H9 (cell line): ENCODE measurements at regions not wholly inside any gene's neighbourhood (a gene's known extent, or its start where the extent isn't known, plus 50 kb on each side); places are given as distances from the start of the nearest gene placed in this dataset.

ENCODE experiments used
- DNase-seq: peaks from one replicate; pipeline ENCODE4 v3.0.0-alpha.2; 2017
- H2AFZ ChIP-seq: one replicate; pipeline ENCODE4 v1.6.1; 2013; ENCODE audit warnings: mild to moderate bottlenecking, low read length, control low read depth, moderate library complexity
- H2AK5ac ChIP-seq: 2 replicates; pipeline ENCODE4 v1.6.1; 2013; ENCODE audit warnings: low read length, control low read depth, mixed read lengths; ENCODE audit not compliant: insufficient read length
- H2BK120ac ChIP-seq: one replicate; pipeline ENCODE4 v1.6.1; 2013; ENCODE audit warnings: low read depth, mild to moderate bottlenecking, low read length, control low read depth, inconsistent platforms; ENCODE audit not compliant: poor library complexity, severe bottlenecking
- H2BK12ac ChIP-seq: 2 replicates; pipeline ENCODE4 v1.6.1; 2013; ENCODE audit warnings: low read length, control low read depth, mixed read lengths, low read depth; ENCODE audit not compliant: insufficient read length
- H2BK15ac ChIP-seq: 2 replicates; pipeline ENCODE4 v1.6.1; 2013; ENCODE audit warnings: low read depth, low read length, control low read depth
- H2BK20ac ChIP-seq: one replicate; pipeline ENCODE4 v1.6.1; 2013; ENCODE audit warnings: low read depth, mild to moderate bottlenecking, low read length, control low read depth, inconsistent platforms; ENCODE audit not compliant: poor library complexity, severe bottlenecking
- H2BK5ac ChIP-seq: 2 replicates; pipeline ENCODE4 v1.6.1; 2013; ENCODE audit warnings: low read length, control low read depth, mixed read lengths; ENCODE audit not compliant: insufficient read length
- H3K14ac ChIP-seq: 2 replicates; pipeline ENCODE4 v1.6.1; 2013; ENCODE audit warnings: low read length, control low read depth; ENCODE audit not compliant: insufficient read depth
- H3K18ac ChIP-seq: 2 replicates; pipeline ENCODE4 v1.6.1; 2013; ENCODE audit warnings: low read depth, mild to moderate bottlenecking, mixed read lengths, low read length, control low read depth; ENCODE audit not compliant: insufficient read length
- H3K23ac ChIP-seq: 2 replicates; pipeline ENCODE4 v1.6.1; 2013; ENCODE audit warnings: low read length, control low read depth, mixed read lengths, low read depth; ENCODE audit not compliant: insufficient read length
- H3K23me2 ChIP-seq: 2 replicates; pipeline ENCODE4 v1.6.1; 2013; ENCODE audit warnings: low read depth, mild to moderate bottlenecking, mixed read lengths, low read length, control low read depth; ENCODE audit not compliant: insufficient read length, poor library complexity, severe bottlenecking
- H3K27ac ChIP-seq: 2 replicates; pipeline ENCODE4 v1.5.1; 2013; ENCODE audit warnings: low read length, control low read depth, mixed read lengths, low read depth; ENCODE audit not compliant: insufficient read length
- H3K27me3 ChIP-seq: 2 replicates; pipeline ENCODE4 v1.6.1; 2013; ENCODE audit warnings: low read length, control low read depth, inconsistent platforms; ENCODE audit not compliant: insufficient read depth
- H3K4ac ChIP-seq: 2 replicates; pipeline ENCODE4 v1.6.1; 2013; ENCODE audit warnings: low read depth, mild to moderate bottlenecking, control low read depth, inconsistent platforms, low read length, moderate library complexity
- H3K4me1 ChIP-seq: 2 replicates; pipeline ENCODE4 v1.6.1; 2013; ENCODE audit warnings: low read length, control low read depth, inconsistent platforms; ENCODE audit not compliant: insufficient read depth
- H3K4me2 ChIP-seq: 2 replicates; pipeline ENCODE4 v1.6.1; 2013; ENCODE audit warnings: low read length, control low read depth, mixed read lengths; ENCODE audit not compliant: insufficient read length, insufficient read depth
- H3K56ac ChIP-seq: 2 replicates; pipeline ENCODE4 v1.6.1; 2013; ENCODE audit warnings: low read depth, mild to moderate bottlenecking, mixed read lengths, low read length, control low read depth; ENCODE audit not compliant: insufficient read length
- H3K79me1 ChIP-seq: 2 replicates; pipeline ENCODE4 v1.6.1; 2013; ENCODE audit warnings: low read depth, mild to moderate bottlenecking, moderate library complexity, low read length, control low read depth, inconsistent platforms; ENCODE audit not compliant: insufficient read depth, poor library complexity, severe bottlenecking
- H3K79me2 ChIP-seq: 2 replicates; pipeline ENCODE4 v1.6.1; 2013; ENCODE audit warnings: low read length, control low read depth, inconsistent platforms; ENCODE audit not compliant: insufficient read depth
- H3K9ac ChIP-seq: 2 replicates; pipeline ENCODE4 v1.6.1; 2013; ENCODE audit warnings: low read length, control low read depth, mixed read lengths; ENCODE audit not compliant: insufficient read length; ENCODE audit errors: extremely low read depth
- H3K9me3 ChIP-seq: one replicate; pipeline ENCODE4 v1.6.1; 2013; ENCODE audit warnings: low read depth, low read length, inconsistent platforms; ENCODE audit not compliant: control insufficient read depth
- H3T11ph ChIP-seq: one replicate; pipeline ENCODE4 v1.6.1; 2013; ENCODE audit warnings: mild to moderate bottlenecking, low read length, control low read depth, inconsistent platforms
- H4K20me1 ChIP-seq: one replicate; pipeline ENCODE4 v1.6.1; 2013; ENCODE audit not compliant: control insufficient read depth, insufficient read length, insufficient read depth
- H4K5ac ChIP-seq: 2 replicates; pipeline ENCODE4 v1.6.1; 2013; ENCODE audit warnings: low read depth, mild to moderate bottlenecking, mixed read lengths, low read length, control low read depth; ENCODE audit not compliant: insufficient read length
- H4K8ac ChIP-seq: replicated peaks from 2 replicates; pipeline ENCODE4 v1.6.1; 2013; ENCODE audit warnings: low read length, control low read depth, mixed read lengths, low read depth; ENCODE audit not compliant: insufficient read length
- H4K91ac ChIP-seq: 2 replicates; pipeline ENCODE4 v1.6.1; 2013; ENCODE audit warnings: low read depth, mild to moderate bottlenecking, moderate library complexity, mixed read lengths, low read length, control low read depth; ENCODE audit not compliant: insufficient read length
- H3K27ac Mint-ChIP-seq, 3 experiments: 2 replicates in 2 of 3; 3 replicates in 1 of 3; pipeline ENCODE4 v1.8.0; 2020 to 2021; ENCODE audit warnings: mixed read lengths in 3 of 3, mild to moderate bottlenecking in 1 of 3, moderate library complexity in 1 of 3
- H3K27me3 Mint-ChIP-seq: 2 replicates; pipeline ENCODE4 v1.8.0; 2021; ENCODE audit warnings: low read depth, mild to moderate bottlenecking, moderate library complexity, mixed read lengths
- H3K36me3 Mint-ChIP-seq, 3 experiments: 2 replicates in 2 of 3; 3 replicates in 1 of 3; pipeline ENCODE4 v1.8.0; 2020 to 2021; ENCODE audit warnings: low read depth in 3 of 3, mixed read lengths in 3 of 3; ENCODE audit not compliant: insufficient read depth in 1 of 3
- H3K4me1 Mint-ChIP-seq, 2 experiments: 2 replicates each; pipeline ENCODE4 v1.8.0; 2020; ENCODE audit warnings: mixed read lengths in 2 of 2
- H3K4me3 Mint-ChIP-seq, 2 experiments: 2 replicates in 1 of 2; 3 replicates in 1 of 2; pipeline ENCODE4 v1.8.0; 2020 to 2021; ENCODE audit warnings: mild to moderate bottlenecking in 2 of 2, mixed read lengths in 2 of 2, moderate library complexity in 1 of 2
- H3K9me3 Mint-ChIP-seq, 2 experiments: 2 replicates in 1 of 2; 3 replicates in 1 of 2; pipeline ENCODE4 v1.8.0; 2020; ENCODE audit warnings: mild to moderate bottlenecking in 2 of 2, mixed read lengths in 2 of 2, moderate library complexity in 1 of 2
- WGBS: extraction: QIAGEN DNeasy Blood & Tissue Kit; methylation state at CpG from one replicate; pipeline ENCODE4 v1.1.7; 2013; ENCODE audit warnings: missing lambda C conversion rate, low lambda C conversion rate, mixed read lengths; ENCODE audit not compliant: insufficient read length; ENCODE audit errors: extremely low coverage; 5-methylcytosine and 5-hydroxymethylcytosine counted together
- TF ChIP-seq, protein P1 (sequence below): fragments of 200-600 bp; sonication (generic); conservative IDR thresholded peaks from 3 replicates; pipeline ENCODE4 v1.8.0; 2021; ENCODE audit warnings: antibody characterized with exemption, mild to moderate bottlenecking

DNA sequence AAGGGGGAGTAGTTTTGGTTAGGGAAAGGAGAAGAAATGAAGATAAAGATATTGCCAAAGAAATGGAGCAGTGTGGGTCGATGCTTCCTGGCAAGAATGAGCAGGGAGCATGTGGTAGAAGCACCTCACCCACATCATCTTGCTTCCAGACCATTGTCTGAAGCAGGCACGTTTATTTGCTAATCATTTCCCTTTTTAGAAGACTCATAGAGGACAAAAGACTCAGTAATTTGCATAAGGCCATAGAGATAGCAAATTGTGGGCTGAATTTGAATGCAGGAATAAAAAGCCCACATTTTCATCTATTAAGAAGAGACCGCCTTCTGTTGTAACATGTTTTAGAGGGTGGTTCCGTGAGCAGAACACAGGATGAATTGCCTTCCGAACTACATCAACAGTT is 275.2 kb upstream of the FAT4 start:
- peaks cover 0 to 3% of the 10 kb centered on the region in 2 experiments; a peak in 3 of 5 replicates for H3K9me3 Mint-ChIP-seq
- Histone ChIP-seq H2BK15ac (no peak overlapping the region), H2AK5ac (no peak overlapping the region), H3K79me2 (no peaks in the 10 kb centered on the region), H3K14ac (no peak overlapping the region), H3K18ac (no peak overlapping the region), H4K91ac (no peak overlapping the region), H2BK12ac (no peak overlapping the region), H3K56ac (no peak overlapping the region), H3K27me3 (no peaks in the 10 kb centered on the region), H2AFZ (no peak overlapping the region), H2BK120ac (no peak overlapping the region), H3K4me2 (no peak overlapping the region), H2BK20ac (no peak overlapping the region), H3K9me3 (no peaks in the 10 kb centered on the region), H2BK5ac (no peak overlapping the region), H3K4ac (no peak overlapping the region), H3K23ac (no peak overlapping the region), H3K79me1 (no peaks in the 10 kb centered on the region), H4K8ac (no peak overlapping the region), H3K4me1 (no peaks in the 10 kb centered on the region), H4K5ac (no peak overlapping the region), H3K23me2 (no peaks in the 10 kb centered on the region), H3T11ph (no peak overlapping the region), H3K9ac (no peak overlapping the region), H3K27ac (no peak overlapping the region), H4K20me1 (no peaks in the 10 kb centered on the region)
- no peak overlapping the region; a peak in 1 of 7 replicates for H3K27ac Mint-ChIP-seq
- DNase-seq: no peak
- TF ChIP-seq, protein P1, sequence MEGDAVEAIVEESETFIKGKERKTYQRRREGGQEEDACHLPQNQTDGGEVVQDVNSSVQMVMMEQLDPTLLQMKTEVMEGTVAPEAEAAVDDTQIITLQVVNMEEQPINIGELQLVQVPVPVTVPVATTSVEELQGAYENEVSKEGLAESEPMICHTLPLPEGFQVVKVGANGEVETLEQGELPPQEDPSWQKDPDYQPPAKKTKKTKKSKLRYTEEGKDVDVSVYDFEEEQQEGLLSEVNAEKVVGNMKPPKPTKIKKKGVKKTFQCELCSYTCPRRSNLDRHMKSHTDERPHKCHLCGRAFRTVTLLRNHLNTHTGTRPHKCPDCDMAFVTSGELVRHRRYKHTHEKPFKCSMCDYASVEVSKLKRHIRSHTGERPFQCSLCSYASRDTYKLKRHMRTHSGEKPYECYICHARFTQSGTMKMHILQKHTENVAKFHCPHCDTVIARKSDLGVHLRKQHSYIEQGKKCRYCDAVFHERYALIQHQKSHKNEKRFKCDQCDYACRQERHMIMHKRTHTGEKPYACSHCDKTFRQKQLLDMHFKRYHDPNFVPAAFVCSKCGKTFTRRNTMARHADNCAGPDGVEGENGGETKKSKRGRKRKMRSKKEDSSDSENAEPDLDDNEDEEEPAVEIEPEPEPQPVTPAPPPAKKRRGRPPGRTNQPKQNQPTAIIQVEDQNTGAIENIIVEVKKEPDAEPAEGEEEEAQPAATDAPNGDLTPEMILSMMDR: no peak; the same call in 2 of the 3 replicates
- H3K4me3 Mint-ChIP-seq: no peak overlapping the region
- 0 out of 7 replicates have a peak, but pooled peaks cover 0 to 5% (median 0%) of the 10 kb centered on the region in 3 experiments for H3K36me3 Mint-ChIP-seq
- H3K4me1 Mint-ChIP-seq: peaks cover 0 to 9% of the 10 kb centered on the region in 2 experiments; a peak in 2 of 4 replicates
- WGBS: no CpG with 5 or more reads among the region's 5 CpGs
- H3K27me3 Mint-ChIP-seq: no peaks in the 10 kb centered on the region
